OCI-LY7 (cell line): ENCODE measurements at regions not wholly inside any gene's neighbourhood (a gene's known extent, or its start where the extent isn't known, plus 50 kb on each side); places are given as distances from the start of the nearest gene placed in this dataset.
"Not testable (repeated sequence)": the region's sequence is repeated elsewhere in the genome, so short reads cannot be mapped to it uniquely, and the experiment has no call there.

Experiments
- BruUV-seq: library from RNA; stranded (reverse); fragments of 400-500 nt; replicated peaks from 2 replicates; lab custom pipeline; 2021; lab: Mats Ljungman, UMichigan
- CTCF ChIA-PET: fragments of 300-600 bp; sonication (Branson Sonifier 250); formaldehyde crosslinking; loops from one replicate; lab custom pipeline; 2022; ENCODE audit warnings: antibody characterized with exemption; ENCODE audit not compliant: unreplicated experiment; lab: Charles Lee
- POLR2A ChIA-PET: fragments of 300-600 bp; sonication (Branson Sonifier 250); formaldehyde crosslinking; loops from one replicate; lab custom pipeline; 2022; ENCODE audit warnings: antibody characterized with exemption; lab: Charles Lee
- DNase-seq: peaks from one replicate; pipeline ENCODE4 v3.0.0-alpha.2; 2015; ENCODE audit warnings: low spot score
- H2AFZ ChIP-seq: fragments of 200-600 bp; sonication (generic), shearing (Covaris generic); 2 replicates; pipeline ENCODE4 v1.6.1; 2014; ENCODE audit warnings: mild to moderate bottlenecking, antibody characterized with exemption, low read length, moderate library complexity
- H3K27ac ChIP-seq: fragments of 200-600 bp; sonication (generic); 2 replicates; pipeline ENCODE4 v1.5.1; 2014; ENCODE audit warnings: mixed run types, low read depth, mild to moderate bottlenecking, moderate library complexity, low read length, inconsistent platforms; ENCODE audit not compliant: poor library complexity, severe bottlenecking
- H3K36me3 ChIP-seq: fragments of 200-600 bp; sonication (generic); 2 replicates; pipeline ENCODE4 v1.6.1; 2014; ENCODE audit warnings: mild to moderate bottlenecking, antibody characterized with exemption, low read length, moderate library complexity, mixed read lengths; ENCODE audit not compliant: insufficient read depth
- H3K4me1 ChIP-seq: fragments of 200-600 bp; sonication (generic); 2 replicates; pipeline ENCODE4 v1.5.1; 2014; ENCODE audit warnings: mild to moderate bottlenecking, low read length; ENCODE audit not compliant: insufficient read depth, poor library complexity, severe bottlenecking
- H3K4me2 ChIP-seq: fragments of 200-600 bp; sonication (generic); 2 replicates; pipeline ENCODE4 v1.6.1; 2014; ENCODE audit warnings: mild to moderate bottlenecking, low read length
- H3K4me3 ChIP-seq: fragments of 200-600 bp; sonication (generic); 2 replicates; pipeline ENCODE4 v1.5.1; 2014; ENCODE audit warnings: mild to moderate bottlenecking, low read depth, low read length; ENCODE audit not compliant: poor library complexity, severe bottlenecking
- H3K79me2 ChIP-seq: fragments of 200-600 bp; sonication (generic); 2 replicates; pipeline ENCODE4 v1.6.1; 2016; ENCODE audit warnings: low read depth, mild to moderate bottlenecking, low read length, moderate library complexity, mixed read lengths; ENCODE audit not compliant: insufficient read depth
- H3K9me2 ChIP-seq: fragments of 200-600 bp; sonication (generic); 2 replicates; pipeline ENCODE4 v1.6.1; 2016; ENCODE audit warnings: mild to moderate bottlenecking, low read length, mixed read lengths; ENCODE audit not compliant: insufficient read depth
- H3K9me3 ChIP-seq: fragments of 200-600 bp; sonication (generic); 2 replicates; pipeline ENCODE4 v1.6.1; 2014; ENCODE audit warnings: mild to moderate bottlenecking, mixed run types, low read length, mixed read lengths
- H4K20me1 ChIP-seq: fragments of 200-600 bp; sonication (generic); 2 replicates; pipeline ENCODE4 v1.6.1; 2014; ENCODE audit warnings: mild to moderate bottlenecking, antibody characterized with exemption, low read length, moderate library complexity, mixed read lengths; ENCODE audit not compliant: insufficient read depth
- EZH2phosphoT487 ChIP-seq: fragments of 200-600 bp; sonication (generic); IDR thresholded peaks from 2 replicates; pipeline ENCODE4 v1.6.1; 2018; ENCODE audit warnings: low read depth, borderline replicate concordance, mild to moderate bottlenecking, mixed run types, antibody characterized with exemption, low read length, moderate library complexity, mixed read lengths
- intact Hi-C: fragments of 100-400 bp; cut with micrococcal nuclease; formaldehyde crosslinking; loops from one replicate; pipeline ENCODE4 v1.10.0; 2022; ENCODE audit not compliant: unreplicated experiment
- TF ChIP-seq, protein P1 (sequence below): fragments of 200-600 bp; sonication (generic); conservative IDR thresholded peaks from 2 replicates; pipeline ENCODE4 v1.5.1; 2014; ENCODE audit warnings: mild to moderate bottlenecking, antibody characterized with exemption, low read length, moderate library complexity, mixed read lengths

DNA sequence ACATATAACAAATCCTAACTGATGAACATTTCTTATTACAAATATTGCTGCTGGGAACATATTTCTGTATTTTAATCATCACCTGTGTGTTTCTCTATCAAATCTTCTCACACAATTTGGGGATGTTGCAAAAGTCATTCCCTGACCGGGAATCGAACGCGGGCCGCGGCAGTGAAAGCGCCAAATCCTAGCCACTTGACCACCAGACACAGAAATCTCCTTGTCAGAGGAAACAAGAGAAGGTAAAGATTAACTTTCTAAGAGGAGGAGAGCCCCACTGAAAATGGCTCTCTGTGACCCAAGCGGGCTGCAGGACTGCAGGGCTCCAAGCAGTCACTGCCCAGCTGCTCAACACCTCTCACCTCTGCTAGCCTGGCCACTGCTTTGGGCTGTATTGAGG is 304.9 kb downstream of the FAM72C start:
- H3K9me3 ChIP-seq = no peaks in the 10 kb centered on the region
- no peak overlapping the region for H3K27ac ChIP-seq
- no peaks in the 10 kb centered on the region for H4K20me1 ChIP-seq
- H3K4me3 ChIP-seq = no peak overlapping the region
- H2AFZ ChIP-seq = no peak overlapping the region
- no peak for TF ChIP-seq EZH2phosphoT487
- TF ChIP-seq, protein P1, sequence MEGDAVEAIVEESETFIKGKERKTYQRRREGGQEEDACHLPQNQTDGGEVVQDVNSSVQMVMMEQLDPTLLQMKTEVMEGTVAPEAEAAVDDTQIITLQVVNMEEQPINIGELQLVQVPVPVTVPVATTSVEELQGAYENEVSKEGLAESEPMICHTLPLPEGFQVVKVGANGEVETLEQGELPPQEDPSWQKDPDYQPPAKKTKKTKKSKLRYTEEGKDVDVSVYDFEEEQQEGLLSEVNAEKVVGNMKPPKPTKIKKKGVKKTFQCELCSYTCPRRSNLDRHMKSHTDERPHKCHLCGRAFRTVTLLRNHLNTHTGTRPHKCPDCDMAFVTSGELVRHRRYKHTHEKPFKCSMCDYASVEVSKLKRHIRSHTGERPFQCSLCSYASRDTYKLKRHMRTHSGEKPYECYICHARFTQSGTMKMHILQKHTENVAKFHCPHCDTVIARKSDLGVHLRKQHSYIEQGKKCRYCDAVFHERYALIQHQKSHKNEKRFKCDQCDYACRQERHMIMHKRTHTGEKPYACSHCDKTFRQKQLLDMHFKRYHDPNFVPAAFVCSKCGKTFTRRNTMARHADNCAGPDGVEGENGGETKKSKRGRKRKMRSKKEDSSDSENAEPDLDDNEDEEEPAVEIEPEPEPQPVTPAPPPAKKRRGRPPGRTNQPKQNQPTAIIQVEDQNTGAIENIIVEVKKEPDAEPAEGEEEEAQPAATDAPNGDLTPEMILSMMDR = no peak
- H3K36me3 ChIP-seq = no peaks in the 10 kb centered on the region
- BruUV-seq = no TSS peak
- DNase-seq = no peak
- no peaks in the 10 kb centered on the region for H3K79me2 ChIP-seq
- ChIA-PET POLR2A (no interaction called here), CTCF (no interaction called here)
- no peaks in the 10 kb centered on the region for H3K4me1 ChIP-seq
- intact Hi-C loops = no loop called here
- H3K9me2 ChIP-seq = no peaks in the 10 kb centered on the region
- H3K4me2 ChIP-seq = no peak overlapping the region

DNA sequence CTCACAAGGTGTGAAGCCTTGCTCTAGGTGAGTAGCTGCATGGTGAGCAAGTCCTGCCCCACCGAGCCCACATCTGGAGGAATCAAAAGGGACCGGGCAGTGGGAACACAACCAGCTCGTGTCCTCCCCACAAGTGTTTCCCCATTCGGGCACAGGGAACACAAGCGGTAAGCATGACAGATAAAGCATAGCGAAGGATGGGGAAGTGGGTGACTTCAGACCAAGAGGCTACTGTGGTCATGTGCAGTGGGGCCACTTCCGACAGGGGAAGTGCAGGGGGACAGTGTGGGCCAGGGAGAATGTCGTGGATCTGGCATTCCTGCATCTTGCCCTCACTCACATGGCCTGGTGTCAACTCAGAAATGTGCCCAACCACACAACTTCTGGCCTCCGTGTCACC is 306.2 kb downstream of the FAM72C start:
- Histone ChIP-seq H3K4me1 (no peaks in the 10 kb centered on the region), H4K20me1 (no peaks in the 10 kb centered on the region), H3K9me2 (no peaks in the 10 kb centered on the region), H2AFZ (no peak overlapping the region), H3K9me3 (no peaks in the 10 kb centered on the region), H3K4me3 (no peak overlapping the region), H3K79me2 (no peaks in the 10 kb centered on the region), H3K4me2 (no peak overlapping the region), H3K36me3 (no peaks in the 10 kb centered on the region), H3K27ac (no peak overlapping the region)
- ChIA-PET CTCF (no interaction called here), POLR2A (no interaction called here)
- TF ChIP-seq, protein P1 = no peak
- TF ChIP-seq EZH2phosphoT487 = no peak
- intact Hi-C loops = no loop called here
- DNase-seq = no peak
- BruUV-seq = no TSS peak

DNA sequence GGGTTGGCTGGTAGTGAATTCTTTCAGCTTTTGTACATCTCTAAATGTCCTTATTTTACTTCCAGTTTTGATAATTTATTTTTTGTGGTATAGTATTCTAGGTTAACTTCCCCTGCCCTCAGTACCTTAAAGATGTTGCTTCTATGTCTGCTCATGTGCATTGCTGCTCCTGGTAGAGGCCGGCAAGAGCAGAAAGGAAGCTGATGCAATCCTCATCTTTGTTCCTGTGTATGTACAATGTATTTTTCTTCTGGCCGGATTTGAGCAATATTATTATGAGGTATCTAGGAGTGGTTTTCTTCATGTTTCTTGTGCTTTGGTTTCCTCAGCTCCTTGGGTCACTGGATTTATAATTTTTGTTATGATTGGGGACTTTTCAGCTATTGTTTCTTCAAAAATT is 308.7 kb downstream of the FAM72C start:
- POLR2A ChIA-PET, intact Hi-C loops: not testable (repeated sequence)

More for the DNA sequence above, 308.7 kb downstream of the FAM72C start:
- H3K27ac ChIP-seq, H3K4me2 ChIP-seq, H3K4me1 ChIP-seq, H3K79me2 ChIP-seq, H2AFZ ChIP-seq, H3K36me3 ChIP-seq, H3K9me2 ChIP-seq, BruUV-seq, H3K4me3 ChIP-seq, H4K20me1 ChIP-seq, H3K9me3 ChIP-seq, CTCF ChIA-PET: not testable (repeated sequence)
- DNase-seq = peak; percentile 2
